CD4-positive, alpha-beta T cell (primary cell): ENCODE measurements at regions not wholly inside any gene's neighbourhood (a gene's known extent, or its start where the extent isn't known, plus 50 kb on each side); places are given as distances from the start of the nearest gene placed in this dataset.

ENCODE experiments used
- ATAC-seq: fragments of 200-7000 bp; cut with Tn5 transposase; one replicate; pipeline ENCODE4 v1.10.0; 2022; ENCODE audit warnings: mild to moderate bottlenecking; ENCODE audit not compliant: poor library complexity
- CTCF ChIA-PET: fragments of 350-600 bp; sonication (Branson Sonifier 250); formaldehyde crosslinking; loops from one replicate; lab custom pipeline; 2021; ENCODE audit warnings: antibody characterized with exemption, inconsistent platforms; lab: Charles Lee
- POLR2A ChIA-PET: fragments of 350-600 bp; sonication (Branson Sonifier 250); formaldehyde crosslinking; loops from one replicate; lab custom pipeline; 2021; ENCODE audit warnings: antibody characterized with exemption, inconsistent platforms; lab: Charles Lee
- DNase-seq, 14 experiments: peaks; one replicate each; pipeline ENCODE4 v3.0.0-alpha.2; 2013 to 2020; ENCODE audit warnings: mixed read lengths in 2 of 14
- H3K27ac ChIP-seq, 2 donors: one replicate each; pipeline versions ENCODE4 v1.5.1 to v1.7.0; 2013; ENCODE audit warnings: low read length in 2 of 2, low read depth in 1 of 2, mild to moderate bottlenecking in 1 of 2
- H3K27me3 ChIP-seq, 2 experiments: 1 replicate in 1 of 2; 2 replicates in 1 of 2; pipeline versions ENCODE4 v1.6.1 to v1.7.0; 2013; ENCODE audit warnings: low read length in 2 of 2, control low read depth in 1 of 2, mild to moderate bottlenecking in 1 of 2, moderate library complexity in 1 of 2; ENCODE audit not compliant: insufficient read depth in 2 of 2, control insufficient read depth in 1 of 2
- H3K36me3 ChIP-seq: one replicate; pipeline ENCODE4 v1.6.1; 2013; ENCODE audit warnings: low read length, control low read depth; ENCODE audit not compliant: insufficient read depth
- H3K4me1 ChIP-seq: one replicate; pipeline ENCODE4 v1.6.1; 2013; ENCODE audit warnings: low read length, control low read depth; ENCODE audit not compliant: insufficient read depth
- H3K4me3 ChIP-seq: one replicate; pipeline ENCODE4 v1.5.1; 2013; ENCODE audit warnings: mild to moderate bottlenecking, low read length, moderate library complexity
- H3K9me3 ChIP-seq, 2 experiments: 1 replicate in 1 of 2; 2 replicates in 1 of 2; pipeline versions ENCODE4 v1.6.1 to v1.7.0; 2013; ENCODE audit warnings: low read length in 2 of 2, mild to moderate bottlenecking in 2 of 2, control low read depth in 1 of 2, moderate library complexity in 1 of 2; ENCODE audit not compliant: control insufficient read depth in 1 of 2, insufficient read depth in 1 of 2
- H3K27ac Mint-ChIP-seq: one replicate; pipeline ENCODE4 v1.8.0; 2020; ENCODE audit warnings: mixed read lengths
- H3K27me3 Mint-ChIP-seq: one replicate; pipeline ENCODE4 v1.8.0; 2021; ENCODE audit warnings: mixed read lengths
- H3K36me3 Mint-ChIP-seq: one replicate; pipeline ENCODE4 v1.8.0; 2021; ENCODE audit warnings: low read depth, mixed read lengths
- H3K4me1 Mint-ChIP-seq: one replicate; pipeline ENCODE4 v1.8.0; 2021; ENCODE audit warnings: low read depth, mixed read lengths
- H3K4me3 Mint-ChIP-seq: one replicate; pipeline ENCODE4 v1.8.0; 2020; ENCODE audit warnings: mild to moderate bottlenecking, mixed read lengths
- H3K9me3 Mint-ChIP-seq: one replicate; pipeline ENCODE4 v1.8.0; 2020; ENCODE audit warnings: mixed read lengths
- CTCF ChIP-seq: fragments of 200-600 bp; IDR thresholded peaks from one replicate; pipeline ENCODE4 v1.8.0; 2022; ENCODE audit warnings: antibody characterized with exemption, mild to moderate bottlenecking
- intact Hi-C, 2 experiments: fragments of 100-400 bp; cut with DNase I in 1 of 2; cut with micrococcal nuclease in 1 of 2; formaldehyde crosslinking; loops; one replicate each; pipeline versions ENCODE4 v1.15.1 to v1.9.0; 2023 to 2025; cut with DNase I, micrococcal nuclease

GRCh38 chr3:70543493-70543892 lies 231.1 kb upstream of the MDFIC2 start:
- Mint-ChIP-seq H3K4me3 (no peak overlapping the region), H3K9me3 (no peaks in the 10 kb centered on the region), H3K4me1 (no peaks in the 10 kb centered on the region), H3K27ac (no peak overlapping the region), H3K36me3 (no peaks in the 10 kb centered on the region), H3K27me3 (peaks cover 1% of the 10 kb centered on the region)
- H3K27ac ChIP-seq = no peak overlapping the region
- no peaks in the 10 kb centered on the region for H3K9me3 ChIP-seq
- no peaks in the 10 kb centered on the region for H3K36me3 ChIP-seq
- intact Hi-C loops = loop anchor here in 1 of 2 experiments (10.0 kb wide), 1 partner anchor 1311 kb away; no protein-coding TSS in a partner anchor
- no peak for ATAC-seq
- CTCF ChIA-PET = no interaction called here
- H3K4me3 ChIP-seq = no peak overlapping the region
- H3K27me3 ChIP-seq = peaks cover 0 to 3% of the 10 kb centered on the region in 2 experiments
- no peak for TF ChIP-seq CTCF
- DNase-seq = no peak
- POLR2A ChIA-PET = no interaction called here
- no peaks in the 10 kb centered on the region for H3K4me1 ChIP-seq

- ChIA-PET POLR2A (no interaction called here), CTCF (interaction anchor here (1.1 kb wide), 1 partner anchor 11 kb away, joined by 4 read pairs; no protein-coding TSS in a partner anchor)
- no peaks in the 10 kb centered on the region for H3K4me1 ChIP-seq
These were observed 227.5 kb upstream of the MDFIC2 start for GRCh38 chr3:70539908-70540307.

GRCh38 chr3:70532806-70533205 lies 220.4 kb upstream of the MDFIC2 start:
- peaks cover 33% of the 10 kb centered on the region for H3K27me3 Mint-ChIP-seq
- H3K27ac Mint-ChIP-seq = no peak overlapping the region
- ATAC-seq (no peak), DNase-seq (no peak)
- H3K4me3 Mint-ChIP-seq = no peak overlapping the region
- no peak for TF ChIP-seq CTCF
- Histone ChIP-seq H3K9me3 (no peaks in the 10 kb centered on the region), H3K27ac (no peak overlapping the region), H3K36me3 (no peaks in the 10 kb centered on the region), H3K4me1 (no peaks in the 10 kb centered on the region), H3K27me3 (peaks cover 3 to 10% of the 10 kb centered on the region in 2 experiments), H3K4me3 (no peak overlapping the region)
- ChIA-PET POLR2A (no interaction called here), CTCF (no interaction called here)
- no peaks in the 10 kb centered on the region for H3K36me3 Mint-ChIP-seq
- H3K4me1 Mint-ChIP-seq = no peaks in the 10 kb centered on the region
- intact Hi-C loops = loop anchor here (5.0 kb wide), 1 partner anchor 1054 kb away; no protein-coding TSS in a partner anchor
- no peaks in the 10 kb centered on the region for H3K9me3 Mint-ChIP-seq

More at GRCh38 chr3:70539908-70540307, 227.5 kb upstream of the MDFIC2 start:
- intact Hi-C loops = loop anchor here in 1 of 2 experiments (10.0 kb wide), 1 partner anchor 1315 kb away; no protein-coding TSS in a partner anchor
- Mint-ChIP-seq H3K27me3 (peaks cover 19% of the 10 kb centered on the region), H3K27ac (no peak overlapping the region), H3K4me1 (no peaks in the 10 kb centered on the region), H3K9me3 (no peaks in the 10 kb centered on the region), H3K36me3 (no peaks in the 10 kb centered on the region), H3K4me3 (no peak overlapping the region)
- H3K27me3 ChIP-seq = peaks cover 6 to 17% of the 10 kb centered on the region in 2 experiments
- no peak for DNase-seq
- no peaks in the 10 kb centered on the region for H3K36me3 ChIP-seq
- no peak overlapping the region for H3K4me3 ChIP-seq
- H3K9me3 ChIP-seq = no peaks in the 10 kb centered on the region
- no peak for ATAC-seq
- TF ChIP-seq CTCF = no peak
- no peak overlapping the region for H3K27ac ChIP-seq
